ENCODE measurements at regions not wholly inside any gene's neighbourhood (a gene's known extent, or its start where the extent isn't known, plus 50 kb on each side); places are given as distances from the start of the nearest gene placed in this dataset.

- H3K4me3 ChIP-seq (ENCODE audit: low read depth, low read length) = no peak overlapping the region
- DNase-seq (ENCODE audit: low read depth) = peak; percentile 42
- TF ChIP-seq CTCF (IDR thresholded peaks at IDR 0.05; ENCODE audit: insufficient read depth, low read length) = no peak
Measured at GRCh38 chr20:1810926-1811620, 84.1 kb upstream of the SIRPA start.

- H3K4me3 ChIP-seq (ENCODE audit: low read depth, low read length) = no peak overlapping the region
- no peak for TF ChIP-seq CTCF (IDR thresholded peaks at IDR 0.05; ENCODE audit: insufficient read depth, low read length)
- DNase-seq (ENCODE audit: low read depth) = no peak
Measured at GRCh38 chr20:1810572-1810925, 84.7 kb upstream of the SIRPA start.

GRCh38 chr20:1809611-1810510 lies 85.3 kb upstream of the SIRPA start:
- peak; percentile 53 for DNase-seq (ENCODE audit: low read depth)
- no peak for TF ChIP-seq CTCF (IDR thresholded peaks at IDR 0.05; ENCODE audit: insufficient read depth, low read length)
- H3K4me3 ChIP-seq (ENCODE audit: low read depth, low read length) = no peak overlapping the region

GRCh38 chr20:1809131-1809572 lies 86.1 kb upstream of the SIRPA start:
- DNase-seq (ENCODE audit: low read depth) = peak; percentile 66
- H3K4me3 ChIP-seq (ENCODE audit: low read depth, low read length) = no peak overlapping the region
- no peak for TF ChIP-seq CTCF (IDR thresholded peaks at IDR 0.05; ENCODE audit: insufficient read depth, low read length)

- TF ChIP-seq CTCF (IDR thresholded peaks at IDR 0.05; ENCODE audit: insufficient read depth, low read length) = no peak
- DNase-seq (ENCODE audit: low read depth) = no peak
- no peak overlapping the region for H3K4me3 ChIP-seq (ENCODE audit: low read depth, low read length)
Measured at GRCh38 chr20:1808101-1808500, 87.1 kb upstream of the SIRPA start.

GRCh38 chr20:1807394-1807793 lies 87.8 kb upstream of the SIRPA start:
- TF ChIP-seq CTCF (IDR thresholded peaks at IDR 0.05; ENCODE audit: insufficient read depth, low read length) = no peak
- no peak overlapping the region for H3K4me3 ChIP-seq (ENCODE audit: low read depth, low read length)
- no peak for DNase-seq (ENCODE audit: low read depth)

All from fibroblast of the aortic adventitia (primary cell).